Calu3 (cell line): ENCODE measurements at regions not wholly inside any gene's neighbourhood (a gene's known extent, or its start where the extent isn't known, plus 50 kb on each side); places are given as distances from the start of the nearest gene placed in this dataset.

Source experiments
- BruUV-seq: library from RNA; stranded (reverse); fragments of 400-500 nt; replicated peaks from 2 replicates; lab custom pipeline; 2021; lab: Mats Ljungman, UMichigan
- CTCF ChIA-PET: fragments of 300-600 bp; sonication (Branson Sonifier 250); formaldehyde crosslinking; loops from one replicate; lab custom pipeline; 2022; ENCODE audit warnings: antibody characterized with exemption; lab: Charles Lee
- DNase-seq: peaks from one replicate; pipeline ENCODE4 v3.0.0; 2022
- H3K27ac Mint-ChIP-seq: one replicate; pipeline ENCODE4 v1.8.0; 2022; ENCODE audit warnings: mixed read lengths; ENCODE audit not compliant: unreplicated experiment
- H3K27me3 Mint-ChIP-seq: one replicate; pipeline ENCODE4 v1.8.0; 2022; ENCODE audit warnings: mixed read lengths; ENCODE audit not compliant: unreplicated experiment
- H3K36me3 Mint-ChIP-seq: one replicate; pipeline ENCODE4 v1.8.0; 2022; ENCODE audit warnings: mild to moderate bottlenecking, moderate library complexity, mixed read lengths; ENCODE audit not compliant: insufficient read depth, unreplicated experiment
- H3K4me1 Mint-ChIP-seq: one replicate; pipeline ENCODE4 v1.8.0; 2022; ENCODE audit warnings: mild to moderate bottlenecking, low read depth, mixed read lengths; ENCODE audit not compliant: unreplicated experiment
- H3K4me3 Mint-ChIP-seq: one replicate; pipeline ENCODE4 v1.8.0; 2022; ENCODE audit warnings: mild to moderate bottlenecking, low read depth, moderate library complexity, mixed read lengths; ENCODE audit not compliant: unreplicated experiment
- H3K9me3 Mint-ChIP-seq: one replicate; pipeline ENCODE4 v1.8.0; 2022; ENCODE audit warnings: low read depth, mixed read lengths; ENCODE audit not compliant: unreplicated experiment
- intact Hi-C: fragments of 100-400 bp; cut with micrococcal nuclease; formaldehyde crosslinking; loops from one replicate; pipeline ENCODE4 v1.10.0; 2022; ENCODE audit not compliant: unreplicated experiment
- TF ChIP-seq, protein P1 (sequence below): fragments of 200-600 bp; IDR thresholded peaks from one replicate; pipeline ENCODE4 v1.8.0; 2022; ENCODE audit warnings: antibody characterized with exemption; ENCODE audit not compliant: unreplicated experiment

DNA sequence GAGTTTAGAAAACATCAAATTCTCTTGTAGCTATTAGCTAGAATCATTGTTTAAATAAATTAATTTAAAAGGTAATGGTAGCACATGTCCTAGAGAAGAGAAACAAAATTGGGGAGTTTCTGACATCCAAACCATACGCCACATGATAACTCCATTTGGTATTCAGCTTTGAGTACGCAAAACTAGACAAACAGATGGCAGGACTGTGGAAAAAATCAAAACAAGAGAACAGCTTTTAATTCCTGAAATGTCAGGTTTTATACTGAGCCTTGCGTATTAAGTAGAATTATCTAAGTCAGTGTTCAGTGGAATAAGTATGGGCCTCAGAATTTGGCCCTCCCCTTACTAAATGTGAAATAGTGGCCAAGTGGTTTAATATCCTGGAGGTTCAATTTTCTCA lies 82.4 kb upstream of the PDE1A start:
- CTCF ChIA-PET: no interaction called here
- intact Hi-C loops: no loop called here
- no peak overlapping the region for H3K4me3 Mint-ChIP-seq

DNA sequence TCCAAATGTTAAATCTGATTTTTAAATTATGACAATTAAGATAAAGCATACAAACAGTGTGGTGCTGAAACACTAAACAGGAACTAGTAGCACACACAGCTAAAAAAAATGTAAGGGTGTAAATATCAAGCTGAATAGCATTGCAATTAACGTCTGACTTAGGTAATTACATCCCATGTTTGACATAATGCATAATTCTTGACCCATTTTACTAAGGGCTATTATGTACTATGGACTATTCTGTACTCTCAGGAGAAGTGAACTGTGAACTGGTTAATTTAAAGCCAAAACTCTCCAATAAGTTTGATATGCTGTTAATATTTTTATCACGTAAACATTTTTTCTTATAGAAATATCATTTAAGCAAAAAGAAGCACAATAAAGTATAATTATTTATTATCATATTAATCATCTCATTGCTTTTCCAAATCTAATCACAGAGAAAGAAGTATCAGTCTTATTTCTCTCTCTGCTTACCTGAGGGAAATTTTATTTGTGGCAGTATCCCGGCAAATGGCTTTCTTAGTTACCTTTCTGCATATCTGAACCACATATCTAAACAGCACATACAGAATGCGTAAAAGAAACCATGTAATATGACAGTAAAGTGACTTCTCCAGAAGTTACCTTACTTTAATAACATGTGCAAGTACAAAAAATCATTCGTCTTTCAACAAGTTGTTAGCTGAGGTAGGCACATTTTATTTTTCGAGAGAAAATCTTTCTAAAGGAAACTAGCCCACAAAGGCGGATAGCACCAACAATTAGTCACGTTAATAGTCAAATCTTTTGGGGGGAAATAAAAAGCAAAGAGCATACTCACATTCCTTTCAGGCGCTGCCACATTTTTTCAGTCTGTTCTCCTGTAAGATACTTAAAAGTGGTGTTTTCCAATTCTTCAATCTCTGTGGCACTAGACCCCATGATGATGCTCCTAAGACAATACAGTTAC lies 94.9 kb upstream of the PDE1A start:
- no peak for DNase-seq
- Mint-ChIP-seq H3K9me3 (no peaks in the 10 kb centered on the region), H3K27me3 (no peaks in the 10 kb centered on the region), H3K4me1 (no peaks in the 10 kb centered on the region), H3K4me3 (no peak overlapping the region), H3K27ac (no peak overlapping the region), H3K36me3 (no peaks in the 10 kb centered on the region)
- CTCF ChIA-PET: no interaction called here
- no TSS peak for BruUV-seq
- TF ChIP-seq, protein P1, sequence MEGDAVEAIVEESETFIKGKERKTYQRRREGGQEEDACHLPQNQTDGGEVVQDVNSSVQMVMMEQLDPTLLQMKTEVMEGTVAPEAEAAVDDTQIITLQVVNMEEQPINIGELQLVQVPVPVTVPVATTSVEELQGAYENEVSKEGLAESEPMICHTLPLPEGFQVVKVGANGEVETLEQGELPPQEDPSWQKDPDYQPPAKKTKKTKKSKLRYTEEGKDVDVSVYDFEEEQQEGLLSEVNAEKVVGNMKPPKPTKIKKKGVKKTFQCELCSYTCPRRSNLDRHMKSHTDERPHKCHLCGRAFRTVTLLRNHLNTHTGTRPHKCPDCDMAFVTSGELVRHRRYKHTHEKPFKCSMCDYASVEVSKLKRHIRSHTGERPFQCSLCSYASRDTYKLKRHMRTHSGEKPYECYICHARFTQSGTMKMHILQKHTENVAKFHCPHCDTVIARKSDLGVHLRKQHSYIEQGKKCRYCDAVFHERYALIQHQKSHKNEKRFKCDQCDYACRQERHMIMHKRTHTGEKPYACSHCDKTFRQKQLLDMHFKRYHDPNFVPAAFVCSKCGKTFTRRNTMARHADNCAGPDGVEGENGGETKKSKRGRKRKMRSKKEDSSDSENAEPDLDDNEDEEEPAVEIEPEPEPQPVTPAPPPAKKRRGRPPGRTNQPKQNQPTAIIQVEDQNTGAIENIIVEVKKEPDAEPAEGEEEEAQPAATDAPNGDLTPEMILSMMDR: no peak
- intact Hi-C loops: no loop called here

More for the DNA sequence above, 82.4 kb upstream of the PDE1A start:
- Mint-ChIP-seq H3K4me1 (no peaks in the 10 kb centered on the region), H3K36me3 (no peaks in the 10 kb centered on the region), H3K9me3 (no peaks in the 10 kb centered on the region), H3K27me3 (no peaks in the 10 kb centered on the region), H3K27ac (no peak overlapping the region)
- no peak for DNase-seq
- TF ChIP-seq, protein P1: no peak
- BruUV-seq: no TSS peak

DNA sequence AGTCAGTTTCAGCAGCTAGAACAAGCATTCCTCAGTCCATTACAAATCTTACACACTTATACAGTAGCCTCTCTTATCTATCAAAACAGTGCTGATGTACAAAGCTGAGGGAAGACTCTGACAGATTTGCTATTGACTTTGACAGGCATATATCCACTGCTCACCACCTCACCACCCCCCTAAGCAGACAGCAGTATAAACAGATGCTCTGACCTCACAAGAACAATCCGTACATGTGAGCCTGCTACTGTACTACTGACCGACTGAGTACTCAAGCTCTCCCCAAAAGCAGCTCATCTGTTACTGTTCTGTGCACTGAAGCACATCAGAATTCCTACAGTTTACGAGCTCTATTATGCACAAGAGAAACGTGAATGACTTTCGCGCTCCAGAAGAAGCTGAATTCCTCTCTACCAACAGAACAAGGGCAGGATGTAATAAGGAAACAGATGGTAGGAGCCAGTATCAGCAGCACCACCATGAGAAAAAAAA lies 95.6 kb upstream of the PDE1A start:
- Mint-ChIP-seq H3K36me3 (no peaks in the 10 kb centered on the region), H3K27ac (no peak overlapping the region), H3K4me1 (no peaks in the 10 kb centered on the region), H3K4me3 (no peak overlapping the region), H3K9me3 (no peaks in the 10 kb centered on the region), H3K27me3 (no peaks in the 10 kb centered on the region)
- no TSS peak for BruUV-seq
- intact Hi-C loops: no loop called here
- CTCF ChIA-PET: no interaction called here
- TF ChIP-seq, protein P1: no peak
- no peak for DNase-seq

DNA sequence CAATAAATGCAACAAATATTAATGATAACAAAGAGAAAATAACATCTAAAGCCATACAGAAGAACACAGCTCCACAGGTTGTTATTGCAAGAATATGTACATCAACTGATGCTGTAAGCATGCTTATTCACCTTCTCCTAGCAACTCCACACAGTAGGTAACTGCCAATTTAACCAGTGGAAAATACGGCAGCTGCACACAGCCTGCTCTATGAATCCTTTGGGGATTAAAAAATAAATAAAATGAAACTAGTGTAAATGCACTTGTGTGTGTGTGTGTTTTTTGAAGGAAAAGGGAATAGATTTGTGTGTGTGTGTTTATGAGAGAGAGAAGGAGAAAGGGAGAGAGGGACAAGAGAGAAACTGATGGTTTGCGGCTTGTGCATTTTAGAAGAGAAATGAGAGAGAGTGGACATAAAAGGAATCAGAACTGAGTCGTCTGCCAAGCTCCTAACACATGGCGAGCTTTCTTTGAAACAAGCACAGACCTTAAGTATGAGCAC lies 96.2 kb upstream of the PDE1A start:
- H3K27ac Mint-ChIP-seq: no peak overlapping the region
- no peak for DNase-seq
- no peaks in the 10 kb centered on the region for H3K36me3 Mint-ChIP-seq
- CTCF ChIA-PET: no interaction called here
- no TSS peak for BruUV-seq
- TF ChIP-seq, protein P1: no peak
- H3K4me3 Mint-ChIP-seq: no peak overlapping the region
- H3K4me1 Mint-ChIP-seq: no peaks in the 10 kb centered on the region
- no peaks in the 10 kb centered on the region for H3K27me3 Mint-ChIP-seq
- intact Hi-C loops: no loop called here
- peaks cover 2% of the 10 kb centered on the region for H3K9me3 Mint-ChIP-seq
